OCI-LY7 (cell line): ENCODE measurements at regions not wholly inside any gene's neighbourhood (a gene's known extent, or its start where the extent isn't known, plus 50 kb on each side); places are given as distances from the start of the nearest gene placed in this dataset.

Experiments used
- BruUV-seq: library from RNA; stranded (reverse); fragments of 400-500 nt; replicated peaks from 2 replicates; lab custom pipeline; 2021; lab: Mats Ljungman, UMichigan
- CTCF ChIA-PET: fragments of 300-600 bp; sonication (Branson Sonifier 250); formaldehyde crosslinking; loops from one replicate; lab custom pipeline; 2022; ENCODE audit warnings: antibody characterized with exemption; ENCODE audit not compliant: unreplicated experiment; lab: Charles Lee
- POLR2A ChIA-PET: fragments of 300-600 bp; sonication (Branson Sonifier 250); formaldehyde crosslinking; loops from one replicate; lab custom pipeline; 2022; ENCODE audit warnings: antibody characterized with exemption; lab: Charles Lee
- DNase-seq: peaks from one replicate; pipeline ENCODE4 v3.0.0-alpha.2; 2015; ENCODE audit warnings: low spot score
- H2AFZ ChIP-seq: fragments of 200-600 bp; sonication (generic), shearing (Covaris generic); 2 replicates; pipeline ENCODE4 v1.6.1; 2014; ENCODE audit warnings: mild to moderate bottlenecking, antibody characterized with exemption, low read length, moderate library complexity
- H3K27ac ChIP-seq: fragments of 200-600 bp; sonication (generic); 2 replicates; pipeline ENCODE4 v1.5.1; 2014; ENCODE audit warnings: mixed run types, low read depth, mild to moderate bottlenecking, moderate library complexity, low read length, inconsistent platforms; ENCODE audit not compliant: poor library complexity, severe bottlenecking
- H3K36me3 ChIP-seq: fragments of 200-600 bp; sonication (generic); 2 replicates; pipeline ENCODE4 v1.6.1; 2014; ENCODE audit warnings: mild to moderate bottlenecking, antibody characterized with exemption, low read length, moderate library complexity, mixed read lengths; ENCODE audit not compliant: insufficient read depth
- H3K4me1 ChIP-seq: fragments of 200-600 bp; sonication (generic); 2 replicates; pipeline ENCODE4 v1.5.1; 2014; ENCODE audit warnings: mild to moderate bottlenecking, low read length; ENCODE audit not compliant: insufficient read depth, poor library complexity, severe bottlenecking
- H3K4me2 ChIP-seq: fragments of 200-600 bp; sonication (generic); 2 replicates; pipeline ENCODE4 v1.6.1; 2014; ENCODE audit warnings: mild to moderate bottlenecking, low read length
- H3K4me3 ChIP-seq: fragments of 200-600 bp; sonication (generic); 2 replicates; pipeline ENCODE4 v1.5.1; 2014; ENCODE audit warnings: mild to moderate bottlenecking, low read depth, low read length; ENCODE audit not compliant: poor library complexity, severe bottlenecking
- H3K79me2 ChIP-seq: fragments of 200-600 bp; sonication (generic); 2 replicates; pipeline ENCODE4 v1.6.1; 2016; ENCODE audit warnings: low read depth, mild to moderate bottlenecking, low read length, moderate library complexity, mixed read lengths; ENCODE audit not compliant: insufficient read depth
- H3K9me2 ChIP-seq: fragments of 200-600 bp; sonication (generic); 2 replicates; pipeline ENCODE4 v1.6.1; 2016; ENCODE audit warnings: mild to moderate bottlenecking, low read length, mixed read lengths; ENCODE audit not compliant: insufficient read depth
- H3K9me3 ChIP-seq: fragments of 200-600 bp; sonication (generic); 2 replicates; pipeline ENCODE4 v1.6.1; 2014; ENCODE audit warnings: mild to moderate bottlenecking, mixed run types, low read length, mixed read lengths
- H4K20me1 ChIP-seq: fragments of 200-600 bp; sonication (generic); 2 replicates; pipeline ENCODE4 v1.6.1; 2014; ENCODE audit warnings: mild to moderate bottlenecking, antibody characterized with exemption, low read length, moderate library complexity, mixed read lengths; ENCODE audit not compliant: insufficient read depth
- EZH2phosphoT487 ChIP-seq: fragments of 200-600 bp; sonication (generic); IDR thresholded peaks from 2 replicates; pipeline ENCODE4 v1.6.1; 2018; ENCODE audit warnings: low read depth, borderline replicate concordance, mild to moderate bottlenecking, mixed run types, antibody characterized with exemption, low read length, moderate library complexity, mixed read lengths
- intact Hi-C: fragments of 100-400 bp; cut with micrococcal nuclease; formaldehyde crosslinking; loops from one replicate; pipeline ENCODE4 v1.10.0; 2022; ENCODE audit not compliant: unreplicated experiment
- TF ChIP-seq, protein P1 (sequence below): fragments of 200-600 bp; sonication (generic); conservative IDR thresholded peaks from 2 replicates; pipeline ENCODE4 v1.5.1; 2014; ENCODE audit warnings: mild to moderate bottlenecking, antibody characterized with exemption, low read length, moderate library complexity, mixed read lengths

DNA sequence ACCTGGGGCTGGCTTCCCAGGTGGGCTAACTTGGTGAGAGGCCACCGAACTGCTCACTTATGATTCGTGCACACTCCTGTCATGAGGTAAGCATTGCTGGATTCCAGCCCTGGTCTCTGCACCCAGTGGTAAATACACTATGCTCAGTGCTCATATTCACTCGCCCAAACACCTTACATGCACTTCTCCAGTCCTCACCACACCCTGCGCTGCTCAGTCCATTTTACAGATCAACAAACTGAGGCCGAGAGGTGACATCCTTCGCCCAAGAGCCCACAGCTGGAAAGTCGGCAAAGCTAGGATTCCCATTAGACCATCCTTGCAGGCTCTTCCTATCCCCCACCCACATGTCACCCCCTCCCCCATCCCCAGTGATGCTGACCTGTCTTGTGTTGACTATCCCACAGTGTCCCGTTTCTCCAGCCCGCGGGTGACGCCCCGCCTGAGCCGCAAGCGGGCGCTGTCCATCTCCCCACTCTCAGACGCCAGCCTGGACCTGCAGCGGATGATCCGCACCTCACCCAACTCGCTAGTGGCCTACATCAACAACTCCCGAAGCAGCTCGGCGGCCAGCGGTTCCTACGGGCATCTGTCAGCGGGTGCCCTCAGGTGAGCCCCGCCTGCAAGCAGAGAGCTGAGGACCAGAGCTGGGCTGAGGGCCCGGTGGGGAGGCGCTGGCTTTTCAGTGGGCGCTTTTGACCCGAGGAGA lies 232.8 kb downstream of the GLI2 start:
- no peak overlapping the region for H3K4me2 ChIP-seq
- H3K9me3 ChIP-seq: no peaks in the 10 kb centered on the region
- H3K9me2 ChIP-seq: no peaks in the 10 kb centered on the region
- H3K36me3 ChIP-seq: no peaks in the 10 kb centered on the region
- BruUV-seq: no TSS peak
- no peaks in the 10 kb centered on the region for H4K20me1 ChIP-seq
- no peak overlapping the region for H2AFZ ChIP-seq
- TF ChIP-seq, protein P1, sequence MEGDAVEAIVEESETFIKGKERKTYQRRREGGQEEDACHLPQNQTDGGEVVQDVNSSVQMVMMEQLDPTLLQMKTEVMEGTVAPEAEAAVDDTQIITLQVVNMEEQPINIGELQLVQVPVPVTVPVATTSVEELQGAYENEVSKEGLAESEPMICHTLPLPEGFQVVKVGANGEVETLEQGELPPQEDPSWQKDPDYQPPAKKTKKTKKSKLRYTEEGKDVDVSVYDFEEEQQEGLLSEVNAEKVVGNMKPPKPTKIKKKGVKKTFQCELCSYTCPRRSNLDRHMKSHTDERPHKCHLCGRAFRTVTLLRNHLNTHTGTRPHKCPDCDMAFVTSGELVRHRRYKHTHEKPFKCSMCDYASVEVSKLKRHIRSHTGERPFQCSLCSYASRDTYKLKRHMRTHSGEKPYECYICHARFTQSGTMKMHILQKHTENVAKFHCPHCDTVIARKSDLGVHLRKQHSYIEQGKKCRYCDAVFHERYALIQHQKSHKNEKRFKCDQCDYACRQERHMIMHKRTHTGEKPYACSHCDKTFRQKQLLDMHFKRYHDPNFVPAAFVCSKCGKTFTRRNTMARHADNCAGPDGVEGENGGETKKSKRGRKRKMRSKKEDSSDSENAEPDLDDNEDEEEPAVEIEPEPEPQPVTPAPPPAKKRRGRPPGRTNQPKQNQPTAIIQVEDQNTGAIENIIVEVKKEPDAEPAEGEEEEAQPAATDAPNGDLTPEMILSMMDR: no peak
- TF ChIP-seq EZH2phosphoT487: no peak
- intact Hi-C loops: no loop called here
- ChIA-PET CTCF (no interaction called here), POLR2A (interaction anchor here (1.1 to 1.2 kb wide), 2 partner anchors 11 to 30 kb away, joined by 3 to 4 read pairs; no protein-coding TSS in a partner anchor)
- no peaks in the 10 kb centered on the region for H3K79me2 ChIP-seq
- DNase-seq: no peak
- no peak overlapping the region for H3K4me3 ChIP-seq
- peaks cover 8% of the 10 kb centered on the region for H3K4me1 ChIP-seq
- no peak overlapping the region for H3K27ac ChIP-seq

DNA sequence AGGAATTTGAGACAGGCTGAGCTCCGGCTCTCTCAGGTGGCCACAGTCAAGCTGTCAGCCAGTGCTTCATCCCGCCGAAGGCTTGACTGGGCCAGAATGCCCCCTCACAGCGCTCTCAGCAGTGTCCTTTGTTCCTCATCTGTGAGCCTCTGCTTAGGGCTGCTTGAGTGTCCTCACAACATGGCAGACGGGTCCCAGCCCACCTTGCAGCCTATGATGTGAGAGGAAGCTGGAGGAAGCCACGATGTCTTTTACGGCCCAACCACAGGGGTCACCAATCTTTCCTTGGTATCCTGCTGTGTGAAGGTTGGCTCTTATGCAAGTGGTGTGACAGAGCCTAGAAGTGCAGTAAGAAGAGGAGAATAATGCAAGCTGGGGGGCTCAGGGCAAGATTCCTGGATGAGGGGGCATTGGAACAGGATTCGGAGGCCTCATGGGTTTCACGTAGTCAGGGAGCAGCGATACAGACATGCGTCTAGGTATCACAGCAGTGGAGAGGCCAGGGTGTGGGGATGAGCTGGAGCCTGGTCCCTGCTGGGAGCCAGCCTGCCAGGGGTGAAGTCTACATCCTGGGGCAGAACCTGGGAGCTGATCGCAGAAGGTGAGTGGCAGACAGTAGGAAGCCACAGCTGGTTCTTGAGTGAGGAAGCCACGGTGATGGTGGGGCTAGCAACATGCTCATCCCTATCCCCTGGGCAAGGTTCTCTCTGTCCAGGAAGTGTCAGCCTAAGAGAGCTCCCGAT lies 234.1 kb downstream of the GLI2 start:
- DNase-seq: no peak
- ChIA-PET POLR2A (no interaction called here), CTCF (no interaction called here)
- TF ChIP-seq EZH2phosphoT487: no peak
- TF ChIP-seq, protein P1: no peak
- H4K20me1 ChIP-seq: no peaks in the 10 kb centered on the region
- H3K79me2 ChIP-seq: no peaks in the 10 kb centered on the region
- H3K27ac ChIP-seq: no peak overlapping the region
- H3K9me2 ChIP-seq: no peaks in the 10 kb centered on the region
- no peak overlapping the region for H3K4me3 ChIP-seq
- no peaks in the 10 kb centered on the region for H3K36me3 ChIP-seq
- H3K4me1 ChIP-seq: no peaks in the 10 kb centered on the region
- H2AFZ ChIP-seq: no peak overlapping the region
- no TSS peak for BruUV-seq
- no peak overlapping the region for H3K4me2 ChIP-seq
- H3K9me3 ChIP-seq: no peaks in the 10 kb centered on the region
- intact Hi-C loops: no loop called here

DNA sequence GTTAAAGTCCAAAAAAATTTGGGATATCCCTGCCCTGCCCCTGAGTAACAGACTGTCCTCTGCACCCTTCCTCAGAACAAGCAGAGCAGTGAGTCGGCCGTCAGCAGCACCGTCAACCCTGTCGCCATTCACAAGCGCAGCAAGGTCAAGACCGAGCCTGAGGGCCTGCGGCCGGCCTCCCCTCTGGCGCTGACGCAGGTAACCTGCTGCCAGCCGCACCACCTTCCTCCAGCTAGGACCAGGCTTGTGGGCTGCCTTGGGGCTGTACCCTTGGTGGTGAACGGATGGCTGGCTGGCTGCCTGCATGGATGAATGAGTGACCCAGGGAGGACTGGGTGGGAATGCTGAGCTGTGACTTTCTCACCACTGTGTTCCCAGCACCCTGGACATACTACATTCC lies 236.2 kb downstream of the GLI2 start:
- DNase-seq: no peak
- Histone ChIP-seq H3K79me2 (no peaks in the 10 kb centered on the region), H3K4me2 (no peak overlapping the region), H3K36me3 (no peaks in the 10 kb centered on the region), H3K4me3 (no peak overlapping the region), H3K27ac (no peak overlapping the region), H3K4me1 (no peaks in the 10 kb centered on the region), H3K9me2 (no peaks in the 10 kb centered on the region), H4K20me1 (no peaks in the 10 kb centered on the region), H3K9me3 (no peaks in the 10 kb centered on the region), H2AFZ (no peak overlapping the region)
- TF ChIP-seq EZH2phosphoT487: no peak
- TF ChIP-seq, protein P1: no peak
- no TSS peak for BruUV-seq
- CTCF ChIA-PET: no interaction called here
- POLR2A ChIA-PET: no interaction called here
- intact Hi-C loops: no loop called here
